SHP77 (cell line): ENCODE measurements at regions not wholly inside any gene's neighbourhood (a gene's known extent, or its start where the extent isn't known, plus 50 kb on each side); places are given as distances from the start of the nearest gene placed in this dataset.

Source experiments
- DNase-seq, 2 experiments: peaks; one replicate each; lab custom pipeline; 2025; lab: John Stamatoyannopoulos, UW

DNA sequence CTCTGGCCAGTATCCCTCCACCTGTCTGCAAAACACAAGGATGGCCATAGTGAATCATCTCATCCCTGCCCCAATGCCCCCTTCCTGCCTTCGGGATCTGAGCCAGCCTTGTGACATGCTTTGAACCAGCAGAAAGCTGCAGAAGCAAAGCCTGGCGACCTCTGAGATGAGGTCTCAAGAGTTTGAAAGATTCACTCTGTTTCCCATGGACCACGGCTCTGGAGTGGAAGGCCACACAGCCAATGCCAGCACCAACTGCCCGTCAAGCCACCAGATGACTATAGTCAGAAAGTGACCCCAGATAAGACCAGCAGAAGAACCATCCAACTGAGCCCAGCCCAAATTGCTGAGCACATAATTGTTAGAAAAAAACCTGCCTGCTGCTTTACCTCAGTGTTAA lies 193.9 kb upstream of the PPP2R2D start:
- DNase-seq = no peak

DNA sequence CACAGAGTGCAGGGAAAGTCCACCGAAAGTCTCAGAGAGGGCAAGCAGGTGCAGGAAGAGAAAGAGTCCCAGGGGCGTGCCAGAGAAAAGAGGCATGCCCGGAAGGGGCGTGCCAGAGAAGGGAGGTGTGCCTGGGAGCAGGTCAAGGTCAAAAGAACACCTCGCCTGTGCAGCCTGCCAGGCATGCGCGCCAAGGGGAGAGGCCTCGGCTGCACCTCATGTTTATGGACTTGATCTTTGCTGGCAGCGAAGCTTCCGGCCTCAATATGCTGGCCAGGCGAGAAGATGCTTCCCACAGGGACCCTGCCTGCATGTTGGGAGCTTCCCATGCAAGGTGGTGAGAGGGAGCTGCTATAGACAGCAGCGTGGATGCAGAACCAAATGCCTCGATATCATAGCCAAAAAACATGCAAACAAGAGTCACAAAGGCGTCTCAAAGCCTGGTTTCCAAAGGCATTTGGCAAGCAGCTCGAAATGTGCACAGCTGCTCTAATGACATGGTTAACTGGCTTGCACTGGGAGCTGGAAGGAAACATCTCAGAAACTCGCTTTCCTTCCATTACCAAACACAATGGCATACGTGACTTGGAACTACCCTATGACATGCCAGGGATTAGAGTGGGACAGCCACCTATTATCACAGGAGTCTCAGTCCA lies 192.5 kb upstream of the PPP2R2D start:
- no peak for DNase-seq

DNA sequence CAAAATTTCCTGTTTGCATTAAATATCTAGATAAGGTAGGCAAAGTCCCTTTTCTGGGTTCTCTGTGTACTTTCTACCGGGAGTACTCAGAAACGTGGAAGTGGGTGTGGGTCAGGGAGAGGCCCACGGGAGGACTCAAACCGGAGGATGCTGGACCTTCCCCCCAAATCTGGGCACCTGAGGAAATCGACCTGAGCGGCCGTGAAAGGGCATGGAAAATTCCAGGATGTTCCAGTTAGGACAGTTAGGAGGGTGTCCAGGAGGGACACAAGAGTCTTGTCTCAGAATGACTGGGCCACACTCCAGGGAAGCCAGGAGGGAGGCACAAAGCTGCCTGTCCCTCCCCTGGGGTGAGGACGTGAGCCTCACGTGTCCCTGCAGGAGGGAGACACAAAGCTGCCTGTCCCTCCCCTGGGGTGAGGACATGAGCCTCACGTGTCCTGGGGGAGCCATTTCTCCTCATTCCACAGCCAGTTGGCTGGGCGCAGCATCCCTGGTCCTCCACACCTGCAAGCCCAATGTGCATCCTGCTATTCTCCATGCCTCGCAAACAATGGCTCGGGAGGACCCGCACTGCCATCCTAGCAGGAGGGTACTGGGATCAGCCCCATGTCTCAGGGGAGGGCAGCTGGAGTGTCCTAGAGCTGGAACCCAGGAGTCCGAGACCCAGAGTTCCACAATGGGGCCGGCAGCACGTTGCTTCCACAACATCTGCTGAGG lies 190.5 kb upstream of the PPP2R2D start:
- no peak for DNase-seq

DNA sequence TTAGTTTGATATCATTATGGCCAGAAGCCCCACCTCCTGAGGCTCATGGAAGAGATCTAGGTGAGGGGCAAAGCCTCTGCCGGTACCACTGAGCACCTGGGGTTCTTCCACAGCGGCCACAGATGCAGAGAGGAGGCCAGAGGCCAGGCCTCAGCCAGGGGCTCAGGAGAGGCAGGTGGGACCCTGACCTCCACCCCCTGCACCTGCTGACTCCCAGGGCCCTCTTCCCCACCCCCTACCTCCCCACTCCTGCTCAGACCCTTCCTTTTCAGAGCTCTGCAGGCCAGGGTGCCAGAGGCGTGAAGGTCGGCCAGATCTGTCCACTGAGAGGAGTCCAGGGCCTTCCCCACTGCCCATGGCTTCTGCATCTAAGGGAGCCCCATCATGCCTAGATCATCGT lies 178.7 kb upstream of the PPP2R2D start:
- DNase-seq = no peak

DNA sequence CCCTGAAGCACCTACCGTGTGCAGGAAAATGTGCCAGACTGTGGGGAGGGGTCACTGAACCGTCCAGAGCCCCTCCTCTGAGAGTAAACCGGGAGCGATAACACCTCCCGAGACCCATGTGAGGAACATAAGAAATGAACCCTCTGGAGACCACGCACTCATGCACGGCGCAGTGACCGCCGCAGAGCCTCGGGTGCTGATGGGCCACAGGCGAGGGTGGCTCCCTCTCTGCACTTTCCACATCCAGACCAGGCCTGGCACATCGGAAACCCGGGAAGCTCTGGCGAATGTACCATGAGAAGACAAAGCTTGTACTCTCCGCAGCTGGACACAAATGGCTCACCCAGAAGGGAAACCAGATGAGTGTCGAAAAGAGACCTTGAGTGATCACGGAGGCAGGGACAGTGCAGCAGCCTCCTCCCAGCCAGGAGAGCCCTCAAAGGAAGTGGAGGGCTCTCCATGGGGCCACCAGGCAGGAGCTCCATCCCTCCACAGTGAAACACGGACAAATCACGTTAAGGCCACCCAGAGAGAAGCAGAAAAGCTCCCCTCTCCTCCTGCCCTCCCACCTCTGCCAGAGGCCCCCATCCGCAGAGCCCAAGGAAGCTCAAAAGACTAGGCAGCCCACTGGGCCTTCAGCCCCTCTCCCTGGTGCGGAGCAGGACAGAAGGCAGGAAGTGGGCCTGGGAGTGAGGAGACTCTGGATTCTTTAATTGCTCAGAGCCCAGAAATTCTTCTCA lies 178.1 kb upstream of the PPP2R2D start:
- no peak for DNase-seq

DNA sequence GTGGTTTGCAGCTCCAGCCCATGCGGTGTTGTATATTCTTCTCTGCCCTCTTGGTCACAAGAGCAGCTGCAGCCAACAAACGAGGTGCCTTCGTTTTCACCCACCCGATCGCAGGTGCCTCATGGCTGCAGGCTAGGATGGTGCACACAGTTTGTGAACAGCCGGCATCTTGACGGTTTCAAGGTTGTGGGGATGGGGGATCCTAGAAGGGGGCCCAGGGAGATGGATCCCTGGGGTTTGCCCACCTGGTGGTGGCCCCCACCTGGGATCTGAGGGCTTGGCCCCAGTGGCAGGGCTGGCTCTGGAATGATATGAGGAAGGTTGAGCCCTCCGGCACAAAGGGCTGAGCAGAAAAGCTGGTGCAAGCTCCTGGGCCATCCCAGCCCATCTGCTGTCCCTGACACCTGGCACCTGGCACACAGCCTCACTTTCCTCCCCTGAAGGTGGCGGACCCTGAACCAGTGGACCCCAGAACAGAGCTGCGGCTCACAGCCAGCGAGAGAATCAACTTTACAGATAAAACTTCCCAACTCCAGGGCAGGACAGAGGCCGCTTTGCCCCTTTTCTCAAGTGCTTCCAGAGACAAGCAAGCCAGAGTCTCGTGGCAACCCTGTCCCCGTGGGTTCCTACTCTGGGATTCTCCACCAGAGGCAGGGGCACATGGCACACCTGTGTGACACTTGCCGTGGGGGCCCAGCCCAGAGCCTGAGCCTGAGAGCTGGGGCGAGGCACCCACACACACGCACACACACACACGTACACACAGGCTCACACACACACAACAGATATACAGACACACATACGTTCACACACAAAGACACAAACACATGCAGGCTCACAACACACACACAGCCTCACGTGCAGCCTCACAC lies 177.3 kb upstream of the PPP2R2D start:
- no peak for DNase-seq

DNA sequence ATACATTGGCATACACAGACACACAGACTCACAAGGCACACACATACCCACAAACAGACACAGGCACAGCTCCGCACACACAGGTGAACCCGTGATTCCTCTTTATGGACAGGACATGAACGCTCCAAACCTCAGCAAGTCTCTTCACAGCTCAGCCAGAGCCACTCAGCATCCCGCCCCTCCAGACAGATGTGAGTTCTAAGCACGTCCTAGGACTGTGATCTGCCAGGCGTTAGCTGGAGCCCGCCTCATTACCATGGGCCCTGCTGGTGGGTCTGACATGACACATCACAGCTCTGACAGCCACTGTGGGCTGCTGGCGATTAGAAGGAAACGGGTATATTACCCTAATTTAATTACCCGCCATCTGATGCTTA lies 176.7 kb upstream of the PPP2R2D start:
- no peak for DNase-seq

DNA sequence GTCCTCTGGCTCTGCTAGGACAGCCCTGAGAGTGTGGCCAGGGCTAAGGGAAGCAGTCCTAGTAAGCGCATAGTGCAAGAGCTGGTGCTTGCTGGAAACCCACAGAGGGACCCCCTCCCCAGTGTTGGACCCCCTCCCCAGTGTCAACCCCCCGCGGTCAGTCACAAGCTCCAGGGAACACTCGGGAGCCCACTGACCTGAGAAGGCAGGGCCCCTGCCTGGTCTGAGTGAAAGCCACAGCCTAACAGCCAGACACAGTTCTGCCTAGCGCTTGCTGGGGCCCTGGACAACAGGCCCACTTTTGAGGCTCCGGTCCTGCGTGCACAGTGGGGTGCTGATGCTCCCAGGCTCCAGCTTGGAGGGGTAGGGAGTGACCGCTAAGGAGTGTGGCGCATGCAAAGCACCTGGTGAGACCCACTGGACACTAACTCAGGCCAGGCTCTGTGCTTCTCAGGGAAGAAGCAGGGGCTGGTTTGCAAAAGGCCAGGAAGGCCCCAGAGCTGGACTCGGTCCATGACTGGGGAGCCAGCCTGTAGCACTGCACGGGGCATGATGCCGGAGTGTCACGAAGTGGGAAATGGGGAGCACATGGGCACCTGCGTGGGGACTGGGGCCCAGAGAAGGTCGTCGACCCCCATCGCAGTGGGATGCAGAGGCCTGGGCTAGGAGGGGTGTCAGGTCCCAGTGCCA lies 175.8 kb upstream of the PPP2R2D start:
- DNase-seq = no peak

DNA sequence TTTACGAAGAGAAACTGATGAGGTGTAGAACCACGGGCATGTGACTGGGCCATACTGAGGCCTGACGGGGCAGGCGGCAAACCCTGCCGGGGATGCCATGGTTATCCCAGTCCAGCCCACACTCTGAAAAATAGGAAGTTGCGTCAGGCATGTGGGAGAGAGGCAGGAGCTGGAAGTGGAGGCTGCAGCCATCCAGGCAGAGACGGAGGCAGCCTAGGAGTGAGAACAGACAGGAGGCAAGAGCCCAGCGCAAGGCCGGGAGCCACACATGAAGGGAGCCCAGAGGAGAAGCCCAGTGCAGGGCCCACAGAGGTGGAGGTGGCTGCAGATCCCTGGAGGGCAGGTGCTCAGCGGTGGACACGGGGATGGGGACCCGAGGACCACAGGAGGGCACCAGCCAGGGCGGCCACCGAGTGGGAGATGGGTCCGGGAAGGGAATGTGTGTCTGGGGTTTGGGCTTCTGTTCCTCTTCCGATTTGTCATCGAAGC lies 175.2 kb upstream of the PPP2R2D start:
- DNase-seq = no peak

DNA sequence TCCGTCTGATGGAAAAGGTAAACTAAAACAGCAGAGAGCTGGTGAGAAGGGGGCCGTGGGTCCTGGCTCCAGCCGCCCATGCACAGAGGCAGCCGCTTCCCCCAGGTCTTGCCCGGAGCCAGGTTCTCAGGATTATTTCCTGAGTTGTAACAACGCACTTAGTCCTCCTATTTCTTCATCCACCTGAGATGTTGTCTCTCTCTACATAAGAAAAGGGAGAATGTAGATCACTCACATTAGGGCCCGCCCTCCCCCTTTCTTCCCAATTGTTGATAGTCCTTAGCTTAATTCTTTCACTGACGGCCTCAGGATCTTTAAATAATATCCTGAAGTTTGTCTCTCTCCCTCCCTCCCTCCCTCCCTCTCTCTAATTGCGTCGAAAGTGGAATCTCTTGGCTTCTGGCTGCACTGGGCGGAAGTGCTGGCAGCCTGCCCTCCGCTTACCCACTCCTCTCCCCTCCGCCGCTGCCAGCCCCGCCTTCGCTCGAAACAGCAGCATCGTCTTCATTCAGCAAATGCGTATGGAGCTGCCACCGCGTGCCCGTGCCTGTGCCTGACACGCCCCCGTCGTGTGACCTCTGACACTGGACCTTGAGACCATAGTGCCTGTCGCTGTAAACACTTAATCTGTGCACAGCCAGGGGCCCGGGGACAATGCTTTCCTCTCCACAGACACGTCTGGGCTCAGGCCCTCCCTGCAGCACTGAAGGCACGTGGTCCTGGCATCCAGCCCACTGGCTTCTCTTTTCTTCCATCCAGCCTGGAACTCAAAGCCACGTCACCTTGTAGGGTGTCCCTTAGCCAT lies 174.5 kb upstream of the PPP2R2D start:
- DNase-seq = peak; percentile 11 to 37

DNA sequence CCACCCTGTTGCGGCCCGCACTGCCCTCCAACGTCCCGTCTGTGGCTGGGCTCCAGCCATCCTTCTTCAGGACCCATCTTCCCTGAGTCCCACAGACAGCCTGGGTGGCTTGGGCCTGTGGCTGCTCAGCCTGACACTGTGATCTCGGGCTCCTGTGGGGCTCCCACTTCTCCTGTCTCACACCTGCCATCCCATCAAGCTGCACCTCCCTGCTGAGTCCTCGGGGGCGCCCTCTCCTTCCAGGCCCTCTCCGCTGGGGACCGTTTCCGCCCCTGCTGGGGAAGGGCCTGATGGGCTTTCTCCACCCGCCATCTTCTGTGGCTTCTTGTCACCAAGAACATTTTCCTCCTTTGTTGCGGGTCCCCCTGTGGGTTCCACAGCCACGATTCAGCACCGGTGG lies 173.8 kb upstream of the PPP2R2D start:
- DNase-seq = no peak

DNA sequence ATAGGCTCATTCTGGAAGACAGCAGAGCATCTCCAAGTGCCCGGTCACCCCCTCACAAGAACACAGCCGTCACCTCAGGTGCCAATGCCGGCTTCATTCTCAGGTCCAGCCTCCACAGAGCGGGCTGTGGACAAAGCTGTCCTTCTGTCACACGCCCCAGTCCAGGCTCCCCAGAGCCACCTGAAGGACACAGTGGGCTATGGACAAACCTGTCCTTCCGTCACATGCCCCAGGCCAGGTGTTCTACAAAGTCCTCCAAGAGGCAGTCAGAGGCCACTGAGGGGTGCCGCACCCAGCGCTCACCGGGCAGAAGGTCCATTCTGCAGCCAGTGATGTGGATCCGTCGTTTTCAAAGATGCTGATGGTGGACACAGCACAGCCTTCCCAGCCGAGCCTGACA lies 173.2 kb upstream of the PPP2R2D start:
- DNase-seq = no peak

DNA sequence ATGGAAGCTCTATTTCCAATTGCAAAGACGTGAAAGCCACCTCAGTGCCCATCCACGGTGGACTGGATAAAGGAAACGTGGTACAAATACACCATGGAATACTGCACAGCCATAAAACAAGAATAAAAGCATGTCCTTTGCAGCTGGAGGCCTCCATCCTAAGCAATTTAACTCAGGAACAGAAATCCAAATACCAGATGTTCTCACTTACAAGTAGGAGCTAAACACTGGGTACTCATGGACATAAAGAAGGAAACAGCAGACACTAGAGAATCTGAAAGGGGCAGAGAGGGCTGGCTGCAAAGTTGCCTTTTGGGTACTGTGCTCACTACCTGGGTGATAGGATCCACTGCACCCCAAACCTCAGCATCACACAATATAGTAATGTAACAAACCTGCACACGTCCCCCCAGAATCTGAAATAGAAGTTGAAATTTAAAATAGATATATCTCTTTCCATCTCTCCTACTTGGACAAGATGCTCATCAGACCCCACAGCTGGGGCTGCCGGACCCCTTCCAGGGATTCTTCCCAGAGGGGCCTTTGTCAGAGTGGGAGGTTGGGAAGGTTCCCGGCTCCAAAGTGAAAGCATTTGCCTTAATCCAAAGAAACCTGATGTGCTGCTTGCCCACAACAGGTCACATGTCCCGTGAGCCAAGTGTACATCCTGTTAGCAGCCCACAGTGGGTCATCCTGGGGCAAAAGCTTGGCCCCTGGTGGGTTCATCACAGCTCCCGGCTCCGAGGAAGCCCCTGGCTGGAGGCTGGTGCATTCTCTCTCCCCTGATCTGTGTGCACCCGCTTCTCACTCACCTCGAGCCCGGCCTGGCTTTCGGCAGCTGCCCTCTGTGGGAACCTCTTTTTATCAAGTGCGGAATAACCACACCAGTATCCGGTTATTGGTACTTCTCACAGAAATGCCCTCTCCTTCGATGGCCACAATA lies 172.3 kb upstream of the PPP2R2D start:
- DNase-seq = no peak

DNA sequence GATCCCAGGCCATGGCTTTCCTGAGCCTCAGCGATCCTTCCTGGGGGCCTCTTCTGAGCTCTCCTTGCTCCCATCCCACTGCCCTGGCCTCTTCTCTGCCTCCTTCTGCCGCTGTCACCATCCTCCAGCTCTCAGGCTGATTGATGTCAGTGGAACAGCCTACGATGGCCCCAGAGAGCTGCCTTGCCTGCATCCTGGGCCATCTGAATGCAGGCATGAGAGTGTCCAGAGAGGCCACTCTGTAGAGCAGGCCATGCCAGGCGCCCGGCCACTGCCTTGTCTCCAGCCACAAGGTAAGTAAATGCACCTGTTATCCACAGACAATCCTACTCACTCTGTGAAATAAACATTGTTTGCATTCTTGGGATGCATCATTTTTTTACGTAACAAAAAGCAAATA lies 171.4 kb upstream of the PPP2R2D start:
- DNase-seq = no peak

DNA sequence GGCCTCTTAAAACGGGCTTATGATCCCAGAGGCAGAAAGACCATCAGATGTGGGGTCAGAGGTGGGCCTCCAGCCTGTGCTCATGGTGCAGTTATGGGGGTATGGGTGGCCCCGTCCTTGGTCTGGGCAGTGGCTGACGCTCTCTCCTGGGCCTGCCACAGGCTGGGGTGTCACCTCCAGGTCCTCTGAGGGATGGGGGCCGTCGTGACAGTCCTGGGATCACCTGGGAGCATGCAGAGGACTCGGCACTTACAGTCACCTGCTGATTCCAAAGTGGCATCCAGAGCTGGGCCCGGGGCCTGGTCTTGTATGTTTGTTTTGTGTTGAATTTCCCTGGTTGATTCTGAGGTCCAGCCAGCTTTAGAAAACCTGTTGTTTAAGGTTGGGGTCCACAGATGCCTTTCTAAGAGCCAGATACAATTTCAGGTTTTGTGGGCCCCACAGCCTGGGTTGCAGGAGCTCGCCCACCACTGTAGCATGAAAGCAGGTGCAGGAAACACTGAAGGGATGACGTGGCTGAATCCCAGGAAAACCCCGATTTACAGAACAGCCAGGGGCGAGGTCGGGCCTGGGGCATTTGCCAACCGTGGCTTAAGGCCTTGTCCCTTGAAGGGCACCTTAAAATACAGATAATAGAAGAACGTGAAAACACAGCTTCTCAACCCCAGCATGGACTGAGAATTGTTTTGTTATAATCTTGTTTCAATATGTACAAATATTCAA lies 170.7 kb upstream of the PPP2R2D start:
- DNase-seq = no peak

DNA sequence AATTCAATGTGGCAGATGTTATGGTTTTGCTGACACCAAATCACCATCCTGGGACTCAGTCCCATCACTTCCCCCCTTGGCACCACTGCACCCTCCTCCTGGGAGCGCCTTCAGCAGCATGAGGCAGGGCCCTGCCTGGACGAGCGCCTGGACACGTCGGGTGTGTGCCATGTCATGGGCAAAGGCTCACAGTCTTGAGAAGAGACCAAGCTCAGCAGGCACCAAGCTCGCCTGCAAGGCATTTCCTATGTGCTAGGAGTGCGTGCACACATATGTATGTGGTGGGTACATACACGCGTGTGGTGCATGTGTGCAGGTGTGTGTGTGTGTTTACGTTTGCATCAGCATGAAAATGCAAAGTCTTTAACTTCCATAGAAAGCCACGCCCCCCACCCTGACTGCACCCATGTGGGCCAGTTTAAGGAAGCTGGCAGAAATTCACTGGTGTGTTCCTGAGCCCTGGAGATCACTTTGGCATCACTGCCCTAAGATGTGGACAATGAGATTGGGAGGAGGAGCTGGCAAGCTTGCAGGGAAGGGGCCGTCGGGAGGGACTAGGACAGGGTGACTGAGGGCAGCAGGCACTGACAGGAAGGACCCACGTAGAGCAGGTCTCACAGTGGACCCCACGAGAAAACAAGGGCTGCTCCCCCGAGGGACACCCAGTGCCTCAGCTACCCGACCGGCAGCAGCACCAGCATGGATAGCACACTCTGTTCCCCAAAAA lies 169.9 kb upstream of the PPP2R2D start:
- DNase-seq = no peak

DNA sequence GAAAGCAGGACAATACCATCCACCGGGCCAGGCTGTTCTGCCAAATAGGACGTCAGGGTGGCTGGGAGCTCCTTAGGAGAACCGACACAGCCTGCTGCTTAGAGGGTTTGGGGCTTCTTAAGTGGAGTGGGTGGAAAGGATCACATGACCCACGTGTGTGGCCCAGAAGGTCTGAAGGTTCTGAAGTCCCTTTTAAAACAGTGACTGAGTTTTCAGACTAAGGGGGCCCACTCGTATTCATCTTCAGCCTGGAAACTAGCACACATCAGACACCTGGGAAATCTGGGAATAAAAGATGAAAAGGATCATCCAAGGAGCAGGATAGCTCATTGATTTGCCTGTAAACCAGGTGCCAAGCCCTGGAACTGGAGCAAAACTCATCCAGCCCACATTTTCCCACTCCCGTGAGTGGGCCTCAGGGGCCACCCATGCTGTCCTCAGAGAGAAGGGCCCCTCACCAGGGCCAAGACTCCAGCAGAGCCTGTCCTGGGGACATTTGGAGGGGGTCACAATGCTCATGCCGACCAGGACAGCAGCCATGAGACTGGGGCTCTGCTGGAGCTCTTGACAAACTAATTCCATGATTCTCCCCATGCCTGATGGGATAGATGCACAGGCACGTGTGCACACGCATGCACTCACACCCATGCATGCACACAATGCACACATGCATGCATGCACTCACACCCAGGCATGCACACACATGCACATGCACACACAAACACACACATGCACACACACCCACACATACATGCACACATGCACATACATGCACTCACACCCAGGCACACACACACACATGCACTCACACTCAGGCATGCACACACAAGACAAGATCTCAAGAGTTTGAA lies 168.8 kb upstream of the PPP2R2D start:
- DNase-seq = no peak
